ENCODE measurements at regions not wholly inside any gene's neighbourhood (a gene's known extent, or its start where the extent isn't known, plus 50 kb on each side); places are given as distances from the start of the nearest gene placed in this dataset.

DNA sequence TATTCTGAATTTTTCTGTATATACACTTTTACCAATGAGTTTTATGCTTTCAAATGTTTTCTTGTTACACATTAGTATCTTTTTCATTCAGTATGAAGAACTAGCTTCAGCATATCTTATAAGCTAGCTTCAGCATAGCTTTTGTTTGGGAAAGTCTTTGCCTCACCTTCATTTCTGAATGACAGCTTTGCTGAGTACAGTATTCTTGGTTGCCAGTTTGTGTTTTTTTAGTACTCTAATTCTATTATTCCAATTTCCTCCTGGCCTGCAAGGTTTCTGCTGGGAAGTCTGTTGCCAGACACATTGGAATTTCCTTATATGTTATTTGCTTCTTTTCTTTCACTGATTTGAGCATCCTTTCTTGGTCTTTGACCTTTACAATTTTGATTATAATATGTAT is 278.8 kb downstream of the SPATA18 start:
- no peaks in the 10 kb centered on the region for H3K36me3 ChIP-seq (ENCODE audit: insufficient read depth, low read length)
- H4K20me1 ChIP-seq (ENCODE audit: insufficient read depth, low read length) = no peaks in the 10 kb centered on the region
- H2AFZ ChIP-seq (ENCODE audit: low read length) = no peak overlapping the region
- no peak for TF ChIP-seq EZH2phosphoT487 (IDR thresholded peaks at IDR 0.05; ENCODE audit: borderline replicate concordance, low read depth, low read length)
- TF ChIP-seq, protein P1, sequence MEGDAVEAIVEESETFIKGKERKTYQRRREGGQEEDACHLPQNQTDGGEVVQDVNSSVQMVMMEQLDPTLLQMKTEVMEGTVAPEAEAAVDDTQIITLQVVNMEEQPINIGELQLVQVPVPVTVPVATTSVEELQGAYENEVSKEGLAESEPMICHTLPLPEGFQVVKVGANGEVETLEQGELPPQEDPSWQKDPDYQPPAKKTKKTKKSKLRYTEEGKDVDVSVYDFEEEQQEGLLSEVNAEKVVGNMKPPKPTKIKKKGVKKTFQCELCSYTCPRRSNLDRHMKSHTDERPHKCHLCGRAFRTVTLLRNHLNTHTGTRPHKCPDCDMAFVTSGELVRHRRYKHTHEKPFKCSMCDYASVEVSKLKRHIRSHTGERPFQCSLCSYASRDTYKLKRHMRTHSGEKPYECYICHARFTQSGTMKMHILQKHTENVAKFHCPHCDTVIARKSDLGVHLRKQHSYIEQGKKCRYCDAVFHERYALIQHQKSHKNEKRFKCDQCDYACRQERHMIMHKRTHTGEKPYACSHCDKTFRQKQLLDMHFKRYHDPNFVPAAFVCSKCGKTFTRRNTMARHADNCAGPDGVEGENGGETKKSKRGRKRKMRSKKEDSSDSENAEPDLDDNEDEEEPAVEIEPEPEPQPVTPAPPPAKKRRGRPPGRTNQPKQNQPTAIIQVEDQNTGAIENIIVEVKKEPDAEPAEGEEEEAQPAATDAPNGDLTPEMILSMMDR (conservative IDR thresholded peaks at IDR 0.05; ENCODE audit: low read length) = no peak
- no peak overlapping the region for H3K27ac ChIP-seq (ENCODE audit: low read depth, low read length, poor library complexity, severe bottlenecking)
- H3K4me2 ChIP-seq (ENCODE audit: low read length) = no peak overlapping the region
- intact Hi-C loops (cut with micrococcal nuclease; ENCODE audit: unreplicated experiment) = no loop called here
- no peaks in the 10 kb centered on the region for H3K79me2 ChIP-seq (ENCODE audit: insufficient read depth, low read depth, low read length)
- H3K9me2 ChIP-seq (ENCODE audit: insufficient read depth, low read length) = no peaks in the 10 kb centered on the region
- BruUV-seq (replicated peaks) = no TSS peak
- DNase-seq (ENCODE audit: low spot score) = no peak
- H3K4me3 ChIP-seq (ENCODE audit: low read depth, low read length, poor library complexity, severe bottlenecking) = no peak overlapping the region
- CTCF ChIA-PET (ENCODE audit: unreplicated experiment) = no interaction called here
- H3K4me1 ChIP-seq (ENCODE audit: insufficient read depth, low read length, poor library complexity, severe bottlenecking) = no peaks in the 10 kb centered on the region
- peaks cover 7% of the 10 kb centered on the region; the same call in 1 of the 2 replicates for H3K9me3 ChIP-seq (ENCODE audit: low read length)
- POLR2A ChIA-PET = no interaction called here

DNA sequence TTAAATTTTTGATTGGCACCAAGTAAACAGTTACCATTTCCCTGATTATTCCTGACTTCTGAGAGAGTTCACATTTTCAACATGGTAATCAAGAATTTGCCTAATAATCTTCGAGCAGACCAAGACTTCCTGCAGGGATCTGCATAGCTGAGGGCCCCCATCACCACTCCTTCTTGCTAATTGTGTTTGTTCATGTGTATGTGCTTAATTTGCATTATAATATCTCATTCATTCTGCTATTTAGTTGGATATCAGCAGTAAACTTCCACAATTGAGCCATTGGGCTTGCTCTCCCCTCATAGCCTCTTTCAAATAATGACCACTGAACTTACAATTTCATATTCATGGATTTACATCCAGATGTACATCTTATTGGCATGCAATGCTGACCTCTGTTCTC is 292.5 kb downstream of the SPATA18 start:
- H3K4me1 ChIP-seq (ENCODE audit: insufficient read depth, low read length, poor library complexity, severe bottlenecking) = no peaks in the 10 kb centered on the region
- DNase-seq (ENCODE audit: low spot score) = no peak
- no peaks in the 10 kb centered on the region for H3K36me3 ChIP-seq (ENCODE audit: insufficient read depth, low read length)
- intact Hi-C loops (cut with micrococcal nuclease; ENCODE audit: unreplicated experiment) = no loop called here
- CTCF ChIA-PET (ENCODE audit: unreplicated experiment) = no interaction called here
- no peak overlapping the region for H3K4me3 ChIP-seq (ENCODE audit: low read depth, low read length, poor library complexity, severe bottlenecking)
- no peak overlapping the region for H2AFZ ChIP-seq (ENCODE audit: low read length)
- no peaks in the 10 kb centered on the region for H3K9me2 ChIP-seq (ENCODE audit: insufficient read depth, low read length)
- no peak overlapping the region for H3K4me2 ChIP-seq (ENCODE audit: low read length)
- H4K20me1 ChIP-seq (ENCODE audit: insufficient read depth, low read length) = no peaks in the 10 kb centered on the region
- no peaks in the 10 kb centered on the region for H3K79me2 ChIP-seq (ENCODE audit: insufficient read depth, low read depth, low read length)
- TF ChIP-seq, protein P1 (conservative IDR thresholded peaks at IDR 0.05; ENCODE audit: low read length) = no peak
- no peak for TF ChIP-seq EZH2phosphoT487 (IDR thresholded peaks at IDR 0.05; ENCODE audit: borderline replicate concordance, low read depth, low read length)
- H3K27ac ChIP-seq (ENCODE audit: low read depth, low read length, poor library complexity, severe bottlenecking) = no peak overlapping the region
- POLR2A ChIA-PET = interaction anchor here (0.6 kb wide), 1 partner anchor 181 kb away, joined by 5 read pairs; no protein-coding TSS in a partner anchor
- no peaks in the 10 kb centered on the region for H3K9me3 ChIP-seq (ENCODE audit: low read length)
- no TSS peak for BruUV-seq (replicated peaks)

DNA sequence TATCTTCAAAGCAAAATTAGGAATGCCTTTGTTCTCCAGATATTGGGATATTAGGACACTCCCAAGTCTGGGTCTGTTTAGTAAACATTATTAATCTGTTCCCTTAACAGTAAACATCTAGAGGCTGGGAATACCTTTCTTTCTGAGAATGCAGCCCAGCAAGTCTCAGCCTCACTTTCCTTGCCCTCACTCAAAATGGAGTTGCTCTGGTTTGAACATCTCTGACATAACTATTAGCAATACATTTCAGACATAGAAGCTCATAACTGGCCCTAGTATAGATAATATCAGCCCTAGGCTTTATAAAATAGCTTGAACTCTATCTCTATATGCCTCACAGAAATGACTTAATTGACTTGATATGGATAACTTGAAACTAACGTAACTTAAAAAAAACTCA is 299.8 kb downstream of the SPATA18 start:
- ChIA-PET POLR2A (no interaction called here), CTCF (ENCODE audit: unreplicated experiment) (no interaction called here)
- H3K9me2 ChIP-seq (ENCODE audit: insufficient read depth, low read length) = no peaks in the 10 kb centered on the region
- BruUV-seq (replicated peaks) = no TSS peak
- no peak overlapping the region for H3K27ac ChIP-seq (ENCODE audit: low read depth, low read length, poor library complexity, severe bottlenecking)
- H3K79me2 ChIP-seq (ENCODE audit: insufficient read depth, low read depth, low read length) = no peaks in the 10 kb centered on the region
- H3K9me3 ChIP-seq (ENCODE audit: low read length) = no peaks in the 10 kb centered on the region
- H3K4me3 ChIP-seq (ENCODE audit: low read depth, low read length, poor library complexity, severe bottlenecking) = no peak overlapping the region
- no peak for DNase-seq (ENCODE audit: low spot score)
- no peaks in the 10 kb centered on the region for H3K36me3 ChIP-seq (ENCODE audit: insufficient read depth, low read length)
- no peaks in the 10 kb centered on the region for H3K4me1 ChIP-seq (ENCODE audit: insufficient read depth, low read length, poor library complexity, severe bottlenecking)
- H3K4me2 ChIP-seq (ENCODE audit: low read length) = no peak overlapping the region
- TF ChIP-seq, protein P1 (conservative IDR thresholded peaks at IDR 0.05; ENCODE audit: low read length) = no peak
- no peak for TF ChIP-seq EZH2phosphoT487 (IDR thresholded peaks at IDR 0.05; ENCODE audit: borderline replicate concordance, low read depth, low read length)
- H4K20me1 ChIP-seq (ENCODE audit: insufficient read depth, low read length) = no peaks in the 10 kb centered on the region
- no peak overlapping the region for H2AFZ ChIP-seq (ENCODE audit: low read length)
- intact Hi-C loops (cut with micrococcal nuclease; ENCODE audit: unreplicated experiment) = no loop called here
